HEK293 (cell line): ENCODE measurements at regions not wholly inside any gene's neighbourhood (a gene's known extent, or its start where the extent isn't known, plus 50 kb on each side); places are given as distances from the start of the nearest gene placed in this dataset.

Experiments used
- CTCF ChIA-PET: fragments of 350-600 bp; formaldehyde crosslinking; extraction: SDS; loops from one replicate; lab custom pipeline; 2021; ENCODE audit warnings: antibody characterized with exemption; lab: Yijun Ruan, JAX
- POLR2A ChIA-PET: fragments of 300-600 bp; formaldehyde crosslinking; extraction: SDS; loops from one replicate; lab custom pipeline; 2020; ENCODE audit warnings: antibody characterized with exemption, inconsistent platforms; lab: Yijun Ruan, JAX
- H3K27ac ChIP-seq: fragments of 200-500 bp; sonication (Bioruptor generic); 2 replicates; pipeline ENCODE4 v1.5.1; 2014; ENCODE audit warnings: low read depth, low read length, control low read depth, inconsistent platforms; ENCODE audit errors: extremely low read depth
- H3K36me3 ChIP-seq, 2 experiments: fragments of 200-500 bp in 1 of 2; sonication (Bioruptor generic) in 1 of 2; 1 replicate in 1 of 2; 2 replicates in 1 of 2; pipeline ENCODE4 v1.5.1; 2014 to 2017; ENCODE audit warnings: inconsistent platforms in 2 of 2, low read length in 2 of 2; ENCODE audit not compliant: control insufficient read depth in 2 of 2, insufficient read depth in 1 of 2
- H3K4me1 ChIP-seq: fragments of 200-500 bp; sonication (Bioruptor generic); 2 replicates; pipeline ENCODE4 v1.5.1; 2014; ENCODE audit warnings: mild to moderate bottlenecking, low read length, inconsistent platforms; ENCODE audit not compliant: control insufficient read depth, insufficient read depth
- H3K4me3 ChIP-seq: 2 replicates; pipeline ENCODE4 v1.5.1; 2011; ENCODE audit warnings: low read depth, mild to moderate bottlenecking, control low read depth, low read length, moderate library complexity
- H3K9me3 ChIP-seq: fragments of 200-500 bp; sonication (Bioruptor generic); 2 replicates; pipeline ENCODE4 v1.5.1; 2014; ENCODE audit warnings: low read depth, low read length, inconsistent platforms; ENCODE audit not compliant: control insufficient read depth, insufficient read depth
- GLI4 ChIP-seq: fragments of 450-650 bp; formaldehyde crosslinking; IDR thresholded peaks from 2 replicates; pipeline ENCODE4 v1.5.1; 2016; ENCODE audit warnings: missing biosample characterization, missing genetic modification characterization
- HOXD13 ChIP-seq: sonication (generic); formaldehyde crosslinking; IDR thresholded peaks from 2 replicates; pipeline ENCODE4 v1.8.0; 2022; ENCODE audit warnings: missing genetic modification reagents, borderline replicate concordance
- MEIS1 ChIP-seq: sonication (generic); formaldehyde crosslinking; IDR thresholded peaks from 2 replicates; pipeline ENCODE4 v1.8.1; 2022; ENCODE audit warnings: missing genetic modification reagents, mild to moderate bottlenecking, borderline replicate concordance
- REPIN1 ChIP-seq: fragments of 450-650 bp; formaldehyde crosslinking; IDR thresholded peaks from 2 replicates; pipeline ENCODE4 v1.5.1; 2017; ENCODE audit warnings: missing biosample characterization, missing genetic modification characterization, low read depth
- SALL2 ChIP-seq: fragments of 450-650 bp; formaldehyde crosslinking; IDR thresholded peaks from 2 replicates; pipeline ENCODE4 v1.5.0; 2017; ENCODE audit warnings: missing biosample characterization, mild to moderate bottlenecking, missing genetic modification characterization, borderline replicate concordance
- SP7 ChIP-seq: fragments of 450-650 bp; formaldehyde crosslinking; IDR thresholded peaks from 2 replicates; pipeline ENCODE4 v1.5.1; 2016; ENCODE audit warnings: missing biosample characterization, missing genetic modification characterization
- ZBTB10 ChIP-seq: fragments of 450-650 bp; formaldehyde crosslinking; IDR thresholded peaks from 2 replicates; pipeline ENCODE4 v1.5.1; 2016; ENCODE audit warnings: missing biosample characterization, missing genetic modification characterization
- ZBTB49 ChIP-seq: fragments of 450-650 bp; formaldehyde crosslinking; IDR thresholded peaks from 2 replicates; pipeline ENCODE4 v1.5.1; 2016; ENCODE audit warnings: missing biosample characterization, missing genetic modification characterization, low read depth
- ZBTB7A ChIP-seq: fragments of 450-650 bp; formaldehyde crosslinking; IDR thresholded peaks from 2 replicates; pipeline ENCODE4 v1.5.1; 2016; ENCODE audit warnings: low read depth, missing biosample characterization, missing genetic modification characterization
- ZFP41 ChIP-seq: fragments of 450-650 bp; formaldehyde crosslinking; IDR thresholded peaks from 2 replicates; pipeline ENCODE4 v1.5.1; 2016; ENCODE audit warnings: missing biosample characterization, missing genetic modification characterization, borderline replicate concordance
- ZNF202 ChIP-seq: fragments of 450-650 bp; formaldehyde crosslinking; IDR thresholded peaks from 2 replicates; pipeline ENCODE4 v1.5.1; 2016; ENCODE audit warnings: missing biosample characterization, missing genetic modification characterization, borderline replicate concordance
- ZNF211 ChIP-seq: fragments of 450-650 bp; formaldehyde crosslinking; IDR thresholded peaks from 2 replicates; pipeline ENCODE4 v1.5.1; 2016; ENCODE audit warnings: low read depth, missing biosample characterization, missing genetic modification characterization
- ZNF221 ChIP-seq: fragments of 450-650 bp; formaldehyde crosslinking; IDR thresholded peaks from 2 replicates; pipeline ENCODE4 v1.5.1; 2017; ENCODE audit warnings: missing biosample characterization, missing genetic modification characterization, borderline replicate concordance
- ZNF248 ChIP-seq: fragments of 450-650 bp; formaldehyde crosslinking; IDR thresholded peaks from 2 replicates; pipeline ENCODE4 v1.5.1; 2017; ENCODE audit warnings: missing biosample characterization, missing genetic modification characterization
- ZNF391 ChIP-seq: fragments of 450-650 bp; formaldehyde crosslinking; IDR thresholded peaks from 2 replicates; pipeline ENCODE4 v1.5.1; 2016; ENCODE audit warnings: low read depth, missing biosample characterization, missing genetic modification characterization, borderline replicate concordance
- ZNF449 ChIP-seq: fragments of 450-650 bp; formaldehyde crosslinking; IDR thresholded peaks from 2 replicates; pipeline ENCODE4 v1.5.1; 2017; ENCODE audit warnings: missing biosample characterization, mild to moderate bottlenecking, missing genetic modification characterization, moderate library complexity
- ZNF510 ChIP-seq: fragments of 450-650 bp; formaldehyde crosslinking; IDR thresholded peaks from 2 replicates; pipeline ENCODE4 v1.5.1; 2018; ENCODE audit warnings: mild to moderate bottlenecking, missing genetic modification characterization, missing biosample characterization; ENCODE audit not compliant: insufficient replicate concordance
- ZNF514 ChIP-seq: fragments of 450-650 bp; formaldehyde crosslinking; IDR thresholded peaks from 2 replicates; pipeline ENCODE4 v1.5.1; 2016; ENCODE audit warnings: missing biosample characterization, missing genetic modification characterization
- ZNF585B ChIP-seq: fragments of 450-650 bp; formaldehyde crosslinking; IDR thresholded peaks from 2 replicates; pipeline ENCODE4 v1.5.1; 2016; ENCODE audit warnings: missing biosample characterization, missing genetic modification characterization
- ZNF596 ChIP-seq: fragments of 450-650 bp; IDR thresholded peaks from 2 replicates; pipeline ENCODE4 v1.5.0; 2018; ENCODE audit warnings: missing biosample characterization, mild to moderate bottlenecking, missing genetic modification characterization, moderate library complexity
- ZNF624 ChIP-seq: fragments of 450-650 bp; formaldehyde crosslinking; IDR thresholded peaks from 2 replicates; pipeline ENCODE4 v1.5.1; 2017; ENCODE audit warnings: missing biosample characterization, missing genetic modification characterization
- ZNF626 ChIP-seq: fragments of 450-650 bp; sonication (Bioruptor Pico); formaldehyde crosslinking; IDR thresholded peaks from 2 replicates; pipeline ENCODE4 v1.5.1; 2018; ENCODE audit warnings: missing biosample characterization, missing genetic modification characterization, inconsistent platforms
- ZNF664 ChIP-seq: fragments of 450-650 bp; formaldehyde crosslinking; IDR thresholded peaks from 2 replicates; pipeline ENCODE4 v1.5.1; 2016; ENCODE audit warnings: missing biosample characterization, missing genetic modification characterization
- ZNF677 ChIP-seq: fragments of 450-650 bp; IDR thresholded peaks from 2 replicates; pipeline ENCODE4 v1.5.0; 2018; ENCODE audit warnings: missing biosample characterization, mild to moderate bottlenecking, missing genetic modification characterization, moderate library complexity
- ZNF701 ChIP-seq: fragments of 450-650 bp; formaldehyde crosslinking; IDR thresholded peaks from 2 replicates; pipeline ENCODE4 v1.5.1; 2016; ENCODE audit warnings: missing biosample characterization, missing genetic modification characterization
- TF ChIP-seq, protein P1 (sequence below): fragments of 450-650 bp; formaldehyde crosslinking; IDR thresholded peaks from 2 replicates; pipeline ENCODE4 v1.5.1; 2016; ENCODE audit warnings: missing biosample characterization, missing genetic modification characterization
- TF ChIP-seq, protein P2 (sequence below): fragments of 450-650 bp; formaldehyde crosslinking; IDR thresholded peaks from 2 replicates; pipeline ENCODE4 v1.5.1; 2016; ENCODE audit warnings: missing biosample characterization, missing genetic modification characterization

DNA sequence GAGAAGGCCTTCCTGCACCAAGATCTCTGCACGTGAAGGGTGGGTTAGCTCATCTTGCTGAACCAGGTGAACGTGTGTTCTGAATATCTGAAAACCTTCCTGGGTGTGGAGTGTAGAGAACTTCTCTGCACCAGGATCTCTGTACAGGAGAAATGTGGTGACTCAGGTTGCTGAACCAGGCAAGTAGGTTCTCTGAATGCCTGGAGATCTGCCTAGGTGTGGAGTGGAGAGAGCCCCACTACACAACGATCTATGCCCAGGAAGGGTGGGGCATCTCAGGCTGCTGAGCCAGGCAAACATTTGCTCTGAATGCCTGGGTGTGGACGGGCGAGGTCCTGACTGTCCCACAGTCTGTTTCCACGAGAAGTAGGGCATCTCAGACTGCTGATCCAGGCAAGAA, 1002.3 kb upstream of the KCND2 start:
- H3K9me3 ChIP-seq, result no peaks in the 10 kb centered on the region
- TF ChIP-seq SP7 (tag by site-specific recombination), result no peak
- no peak for TF ChIP-seq SALL2 (tag by site-specific recombination)
- no peak for TF ChIP-seq ZNF624 (tag by site-specific recombination)
- TF ChIP-seq ZNF202 (tag by site-specific recombination), result no peak
- TF ChIP-seq REPIN1, result no peak
- TF ChIP-seq ZNF248 (tag by site-specific recombination), result no peak
- TF ChIP-seq MEIS1 (CRISPR knock-in tag), result no peak
- no peak for TF ChIP-seq GLI4 (tag by site-specific recombination)
- TF ChIP-seq ZNF449 (tag by site-specific recombination), result no peak
- no peak for TF ChIP-seq HOXD13 (CRISPR knock-in tag)
- TF ChIP-seq ZNF585B (tag by site-specific recombination), result no peak
- no peak for TF ChIP-seq ZNF626
- no peak for TF ChIP-seq ZNF221 (tag by site-specific recombination)
- no peak for TF ChIP-seq ZNF596 (tag by site-specific recombination)
- TF ChIP-seq ZBTB10, result no peak
- no peak for TF ChIP-seq ZNF391 (tag by site-specific recombination)
- no peak for TF ChIP-seq ZNF211 (tag by site-specific recombination)
- no peak for TF ChIP-seq ZNF677
- TF ChIP-seq ZNF664 (tag by site-specific recombination), result no peak
- TF ChIP-seq ZBTB7A, result no peak
- TF ChIP-seq, all 188 proteins: peak for 0
- Histone ChIP-seq H3K4me1 (no peaks in the 10 kb centered on the region), H3K4me3 (no peak overlapping the region), H3K36me3 (no peaks in the 10 kb centered on the region), H3K27ac (no peak overlapping the region)
- ChIA-PET POLR2A (no interaction called here), CTCF (no interaction called here)

DNA sequence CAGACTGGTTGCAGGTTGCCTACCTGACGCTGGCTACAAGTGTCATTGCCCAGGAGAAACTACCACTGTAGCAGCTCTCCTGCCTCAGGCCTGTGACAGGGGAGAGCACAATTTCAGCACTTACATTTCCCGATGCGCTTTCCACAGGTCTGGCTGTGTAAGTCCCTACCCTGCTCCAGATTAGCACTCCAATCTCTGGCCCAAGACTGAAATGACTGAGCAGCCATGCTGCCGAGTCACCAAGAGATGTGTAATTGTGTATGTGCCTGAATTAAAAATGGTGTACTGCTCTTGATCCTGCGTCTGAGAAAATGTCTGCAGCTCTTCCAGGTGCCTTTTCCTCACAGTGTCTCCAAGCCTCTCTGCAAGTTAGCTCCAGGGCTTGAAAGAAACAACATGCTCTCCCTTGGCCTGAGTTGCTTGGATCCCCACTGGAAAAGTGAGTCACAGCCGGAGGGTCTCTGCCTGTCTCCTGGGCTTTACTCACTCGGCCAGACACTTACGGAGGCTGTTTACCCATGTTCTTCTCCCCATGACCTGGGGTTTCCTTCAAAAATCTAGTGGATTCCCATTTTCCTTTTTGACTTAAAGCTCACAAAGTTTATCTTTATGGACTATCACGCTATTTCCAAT, 1001.7 kb upstream of the KCND2 start:
- Histone ChIP-seq H3K4me1 (no peaks in the 10 kb centered on the region), H3K27ac (no peak overlapping the region), H3K9me3 (no peaks in the 10 kb centered on the region), H3K36me3 (no peaks in the 10 kb centered on the region), H3K4me3 (no peak overlapping the region)
- ChIA-PET POLR2A (no interaction called here), CTCF (interaction anchor here (0.5 kb wide), 1 partner anchor 1321 kb away, joined by 5 read pairs; no protein-coding TSS in a partner anchor)
- TF ChIP-seq, protein P1, sequence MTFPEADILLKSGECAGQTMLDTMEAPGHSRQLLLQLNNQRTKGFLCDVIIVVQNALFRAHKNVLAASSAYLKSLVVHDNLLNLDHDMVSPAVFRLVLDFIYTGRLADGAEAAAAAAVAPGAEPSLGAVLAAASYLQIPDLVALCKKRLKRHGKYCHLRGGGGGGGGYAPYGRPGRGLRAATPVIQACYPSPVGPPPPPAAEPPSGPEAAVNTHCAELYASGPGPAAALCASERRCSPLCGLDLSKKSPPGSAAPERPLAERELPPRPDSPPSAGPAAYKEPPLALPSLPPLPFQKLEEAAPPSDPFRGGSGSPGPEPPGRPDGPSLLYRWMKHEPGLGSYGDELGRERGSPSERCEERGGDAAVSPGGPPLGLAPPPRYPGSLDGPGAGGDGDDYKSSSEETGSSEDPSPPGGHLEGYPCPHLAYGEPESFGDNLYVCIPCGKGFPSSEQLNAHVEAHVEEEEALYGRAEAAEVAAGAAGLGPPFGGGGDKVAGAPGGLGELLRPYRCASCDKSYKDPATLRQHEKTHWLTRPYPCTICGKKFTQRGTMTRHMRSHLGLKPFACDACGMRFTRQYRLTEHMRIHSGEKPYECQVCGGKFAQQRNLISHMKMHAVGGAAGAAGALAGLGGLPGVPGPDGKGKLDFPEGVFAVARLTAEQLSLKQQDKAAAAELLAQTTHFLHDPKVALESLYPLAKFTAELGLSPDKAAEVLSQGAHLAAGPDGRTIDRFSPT (tag by site-specific recombination), result no peak
- TF ChIP-seq ZNF510 (no peak), ZNF701 (tag by site-specific recombination) (no peak), ZNF514 (no peak), ZNF211 (tag by site-specific recombination) (no peak), ZBTB49 (tag by site-specific recombination) (no peak), ZFP41 (no peak)
- TF ChIP-seq, protein P2, sequence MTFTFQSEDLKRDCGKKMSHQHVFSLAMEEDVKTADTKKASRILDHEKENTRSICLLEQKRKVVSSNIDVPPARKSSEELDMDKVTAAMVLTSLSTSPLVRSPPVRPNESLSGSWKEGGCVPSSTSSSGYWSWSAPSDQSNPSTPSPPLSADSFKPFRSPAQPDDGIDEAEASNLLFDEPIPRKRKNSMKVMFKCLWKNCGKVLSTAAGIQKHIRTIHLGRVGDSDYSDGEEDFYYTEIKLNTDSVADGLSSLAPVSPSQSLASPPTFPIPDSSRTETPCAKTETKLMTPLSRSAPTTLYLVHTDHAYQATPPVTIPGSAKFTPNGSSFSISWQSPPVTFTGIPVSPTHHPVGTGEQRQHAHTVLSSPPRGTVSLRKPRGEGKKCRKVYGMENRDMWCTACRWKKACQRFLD (tag by site-specific recombination), result no peak
